Caco-2 (cell line): ENCODE measurements at regions not wholly inside any gene's neighbourhood (a gene's known extent, or its start where the extent isn't known, plus 50 kb on each side); places are given as distances from the start of the nearest gene placed in this dataset.

ENCODE experiments used
- BruUV-seq: library from RNA; stranded (reverse); fragments of 400-500 nt; replicated peaks from 2 replicates; lab custom pipeline; 2021; lab: Mats Ljungman, UMichigan
- CTCF ChIA-PET: fragments of 300-600 bp; sonication (Branson Sonifier 250); formaldehyde crosslinking; loops from one replicate; lab custom pipeline; 2022; ENCODE audit warnings: antibody characterized with exemption; lab: Charles Lee
- POLR2A ChIA-PET: fragments of 300-600 bp; sonication (Branson Sonifier 250); formaldehyde crosslinking; loops from one replicate; lab custom pipeline; 2022; ENCODE audit warnings: antibody characterized with exemption; lab: Charles Lee
- DNase-seq, 2 experiments: peaks; one replicate each; pipeline versions ENCODE4 v3.0.0 to v3.0.0-alpha.2; 2020 to 2022
- H3K27me3 ChIP-seq: replicated peaks from 2 replicates; pipeline ENCODE4 v1.6.0; 2011; ENCODE audit warnings: low read length; ENCODE audit not compliant: control insufficient read depth, insufficient read depth
- H3K36me3 ChIP-seq: 2 replicates; pipeline ENCODE4 v1.5.1; 2011; ENCODE audit warnings: low read length; ENCODE audit not compliant: control insufficient read depth, insufficient read depth
- H3K4me1 ChIP-seq: fragments of 250-450 bp; sonication (Bioruptor Pico); 2 replicates; pipeline ENCODE4 v1.5.1; 2020; ENCODE audit warnings: mild to moderate bottlenecking
- H3K4me3 ChIP-seq: 2 replicates; pipeline ENCODE4 v1.5.1; 2011; ENCODE audit warnings: low read depth, mild to moderate bottlenecking, control low read depth, low read length
- H3K9me3 ChIP-seq: fragments of 250-450 bp; sonication (Bioruptor Pico); 2 replicates; pipeline ENCODE4 v1.5.1; 2020; ENCODE audit warnings: mild to moderate bottlenecking, moderate library complexity
- H3K27ac Mint-ChIP-seq: one replicate; pipeline ENCODE4 v1.8.0; 2022; ENCODE audit warnings: mixed read lengths; ENCODE audit not compliant: unreplicated experiment
- H3K27me3 Mint-ChIP-seq: one replicate; pipeline ENCODE4 v1.8.0; 2022; ENCODE audit warnings: mixed read lengths; ENCODE audit not compliant: insufficient read depth, unreplicated experiment
- H3K36me3 Mint-ChIP-seq: one replicate; pipeline ENCODE4 v1.8.0; 2022; ENCODE audit warnings: mild to moderate bottlenecking, mixed read lengths; ENCODE audit not compliant: insufficient read depth, unreplicated experiment
- H3K4me1 Mint-ChIP-seq: one replicate; pipeline ENCODE4 v1.8.0; 2022; ENCODE audit warnings: low read depth, mixed read lengths; ENCODE audit not compliant: unreplicated experiment
- H3K4me3 Mint-ChIP-seq: one replicate; pipeline ENCODE4 v1.8.0; 2022; ENCODE audit warnings: mild to moderate bottlenecking, moderate library complexity, mixed read lengths; ENCODE audit not compliant: unreplicated experiment
- H3K9me3 Mint-ChIP-seq: one replicate; pipeline ENCODE4 v1.8.0; 2022; ENCODE audit warnings: mixed read lengths; ENCODE audit not compliant: unreplicated experiment
- intact Hi-C: fragments of 100-400 bp; cut with micrococcal nuclease; formaldehyde crosslinking; loops from one replicate; pipeline ENCODE4 v1.10.0; 2022; ENCODE audit not compliant: unreplicated experiment
- TF ChIP-seq, protein P1 (sequence below), 2 experiments: fragments of 200-600 bp in 1 of 2; IDR thresholded peaks; 1 replicate in 1 of 2; 2 replicates in 1 of 2; pipeline versions ENCODE4 v1.5.1 to v1.8.0; 2011 to 2022; ENCODE audit warnings: antibody characterized with exemption in 1 of 2, control low read depth in 1 of 2, inconsistent platforms in 1 of 2, low read depth in 1 of 2, low read length in 1 of 2, mild to moderate bottlenecking in 1 of 2, moderate library complexity in 1 of 2; ENCODE audit not compliant: insufficient read depth in 1 of 2, severe bottlenecking in 1 of 2, unreplicated experiment in 1 of 2

DNA sequence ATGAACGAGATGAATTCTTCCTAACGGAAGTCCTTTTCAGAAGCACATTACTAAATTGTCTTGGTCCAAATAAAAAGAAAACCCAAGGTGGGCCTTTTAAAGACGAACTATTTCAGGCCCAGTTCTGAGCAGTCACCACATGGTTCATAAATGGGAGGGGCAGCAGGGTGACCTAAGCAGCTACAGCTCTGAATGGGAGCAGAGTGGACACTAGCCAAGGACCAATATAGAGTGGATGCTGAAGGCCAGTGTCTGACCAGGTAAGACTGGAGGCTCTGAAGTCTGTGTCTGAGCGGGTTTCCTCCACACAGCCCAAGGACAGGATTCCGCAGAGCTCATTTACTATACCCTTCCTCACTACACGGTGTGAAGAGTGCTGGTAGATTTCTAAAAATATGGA lies 159.1 kb downstream of the TMEM26 start:
- Histone ChIP-seq H3K27me3 (peaks cover 1% of the 10 kb centered on the region; the same call in 1 of the 2 replicates), H3K36me3 (no peaks in the 10 kb centered on the region), H3K9me3 (no peaks in the 10 kb centered on the region), H3K4me3 (no peak overlapping the region), H3K4me1 (no peaks in the 10 kb centered on the region)
- H3K4me1 Mint-ChIP-seq: no peaks in the 10 kb centered on the region
- H3K27ac Mint-ChIP-seq: no peak overlapping the region
- intact Hi-C loops: no loop called here
- TF ChIP-seq, protein P1, sequence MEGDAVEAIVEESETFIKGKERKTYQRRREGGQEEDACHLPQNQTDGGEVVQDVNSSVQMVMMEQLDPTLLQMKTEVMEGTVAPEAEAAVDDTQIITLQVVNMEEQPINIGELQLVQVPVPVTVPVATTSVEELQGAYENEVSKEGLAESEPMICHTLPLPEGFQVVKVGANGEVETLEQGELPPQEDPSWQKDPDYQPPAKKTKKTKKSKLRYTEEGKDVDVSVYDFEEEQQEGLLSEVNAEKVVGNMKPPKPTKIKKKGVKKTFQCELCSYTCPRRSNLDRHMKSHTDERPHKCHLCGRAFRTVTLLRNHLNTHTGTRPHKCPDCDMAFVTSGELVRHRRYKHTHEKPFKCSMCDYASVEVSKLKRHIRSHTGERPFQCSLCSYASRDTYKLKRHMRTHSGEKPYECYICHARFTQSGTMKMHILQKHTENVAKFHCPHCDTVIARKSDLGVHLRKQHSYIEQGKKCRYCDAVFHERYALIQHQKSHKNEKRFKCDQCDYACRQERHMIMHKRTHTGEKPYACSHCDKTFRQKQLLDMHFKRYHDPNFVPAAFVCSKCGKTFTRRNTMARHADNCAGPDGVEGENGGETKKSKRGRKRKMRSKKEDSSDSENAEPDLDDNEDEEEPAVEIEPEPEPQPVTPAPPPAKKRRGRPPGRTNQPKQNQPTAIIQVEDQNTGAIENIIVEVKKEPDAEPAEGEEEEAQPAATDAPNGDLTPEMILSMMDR (IDR thresholded peaks at IDR 0.05; ENCODE audit: insufficient read depth in 1 of 2, low read depth in 1 of 2, low read length in 1 of 2, severe bottlenecking in 1 of 2, unreplicated experiment in 1 of 2): no peak
- no peak overlapping the region for H3K4me3 Mint-ChIP-seq
- no peaks in the 10 kb centered on the region for H3K9me3 Mint-ChIP-seq
- POLR2A ChIA-PET: no interaction called here
- no peaks in the 10 kb centered on the region for H3K36me3 Mint-ChIP-seq
- CTCF ChIA-PET: no interaction called here
- H3K27me3 Mint-ChIP-seq: peaks cover 15% of the 10 kb centered on the region
- no peak for DNase-seq
- no TSS peak for BruUV-seq

DNA sequence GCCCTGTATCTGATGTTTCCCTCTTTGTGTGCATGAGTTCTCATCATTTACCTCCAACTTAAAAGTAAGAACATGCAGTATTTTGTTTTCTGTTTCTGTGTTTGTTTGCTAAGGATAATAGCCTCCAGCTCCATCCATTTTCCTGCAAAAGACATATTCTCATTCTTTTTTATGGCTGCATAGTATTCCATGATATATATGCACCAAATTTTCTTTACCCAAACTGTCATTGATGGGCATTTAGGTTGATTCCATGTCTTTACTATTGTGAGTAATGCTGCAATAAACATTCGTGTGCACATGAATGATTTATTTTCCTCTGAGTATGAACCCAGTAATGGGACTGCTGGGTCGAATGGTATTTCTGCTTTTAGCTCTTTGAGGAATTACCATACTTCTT lies 163.4 kb downstream of the TMEM26 start:
- H3K9me3 ChIP-seq: no peaks in the 10 kb centered on the region
- H3K4me1 Mint-ChIP-seq: no peaks in the 10 kb centered on the region
- H3K9me3 Mint-ChIP-seq: no peaks in the 10 kb centered on the region
- no peaks in the 10 kb centered on the region for H3K4me1 ChIP-seq
- no peak overlapping the region for H3K4me3 Mint-ChIP-seq
- H3K27ac Mint-ChIP-seq: no peak overlapping the region
- H3K36me3 ChIP-seq: no peaks in the 10 kb centered on the region
- no peak overlapping the region for H3K4me3 ChIP-seq
- TF ChIP-seq, protein P1 (IDR thresholded peaks at IDR 0.05; ENCODE audit: insufficient read depth in 1 of 2, low read depth in 1 of 2, low read length in 1 of 2, severe bottlenecking in 1 of 2, unreplicated experiment in 1 of 2): no peak
- intact Hi-C loops: loop anchor here (10.0 kb wide), 1 partner anchor 345 kb away; the partner anchor contains the start of gene RHOBTB1
- DNase-seq: no peak
- H3K36me3 Mint-ChIP-seq: no peaks in the 10 kb centered on the region
- no TSS peak for BruUV-seq
- H3K27me3 ChIP-seq: peaks cover 1% of the 10 kb centered on the region; the same call in 1 of the 2 replicates
- peaks cover 13% of the 10 kb centered on the region for H3K27me3 Mint-ChIP-seq
- ChIA-PET POLR2A (no interaction called here), CTCF (no interaction called here)

DNA sequence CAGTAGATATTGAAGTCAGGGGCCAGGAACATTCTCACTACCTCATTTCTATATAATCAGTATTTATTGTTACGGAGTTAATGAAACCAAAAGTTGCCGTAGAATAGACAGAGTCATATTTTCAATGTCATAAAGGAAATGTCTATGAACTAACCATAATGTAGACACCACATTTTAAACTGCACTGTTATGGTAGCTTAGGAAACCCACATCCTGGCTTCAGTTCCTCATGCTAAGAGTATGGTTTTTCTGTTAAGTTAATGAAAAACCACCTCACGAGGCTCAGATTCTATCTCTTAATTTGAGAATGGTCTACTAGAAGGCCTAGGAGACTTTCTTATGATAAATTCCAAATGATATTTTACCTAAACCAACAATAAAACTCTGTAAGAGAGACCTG lies 166.5 kb downstream of the TMEM26 start:
- Mint-ChIP-seq H3K27ac (no peak overlapping the region), H3K4me3 (no peak overlapping the region), H3K9me3 (no peaks in the 10 kb centered on the region), H3K27me3 (peaks cover 2% of the 10 kb centered on the region), H3K36me3 (no peaks in the 10 kb centered on the region), H3K4me1 (peaks cover 8% of the 10 kb centered on the region)
- POLR2A ChIA-PET: no interaction called here
- Histone ChIP-seq H3K9me3 (no peaks in the 10 kb centered on the region), H3K36me3 (no peaks in the 10 kb centered on the region), H3K27me3 (no peaks in the 10 kb centered on the region), H3K4me1 (peaks cover 5% of the 10 kb centered on the region; the same call in 1 of the 2 replicates), H3K4me3 (no peak overlapping the region)
- BruUV-seq: no TSS peak
- intact Hi-C loops: loop anchor here (10.0 kb wide), 1 partner anchor 342 kb away; the partner anchor contains the start of gene RHOBTB1
- TF ChIP-seq, protein P1 (IDR thresholded peaks at IDR 0.05; ENCODE audit: insufficient read depth in 1 of 2, low read depth in 1 of 2, low read length in 1 of 2, severe bottlenecking in 1 of 2, unreplicated experiment in 1 of 2): no peak
- DNase-seq: no peak
- CTCF ChIA-PET: no interaction called here
